ENCODE measurements at regions not wholly inside any gene's neighbourhood (a gene's known extent, or its start where the extent isn't known, plus 50 kb on each side); places are given as distances from the start of the nearest gene placed in this dataset.
"Not testable (repeated sequence)": the region's sequence is repeated elsewhere in the genome, so short reads cannot be mapped to it uniquely, and the experiment has no call there.

DNA sequence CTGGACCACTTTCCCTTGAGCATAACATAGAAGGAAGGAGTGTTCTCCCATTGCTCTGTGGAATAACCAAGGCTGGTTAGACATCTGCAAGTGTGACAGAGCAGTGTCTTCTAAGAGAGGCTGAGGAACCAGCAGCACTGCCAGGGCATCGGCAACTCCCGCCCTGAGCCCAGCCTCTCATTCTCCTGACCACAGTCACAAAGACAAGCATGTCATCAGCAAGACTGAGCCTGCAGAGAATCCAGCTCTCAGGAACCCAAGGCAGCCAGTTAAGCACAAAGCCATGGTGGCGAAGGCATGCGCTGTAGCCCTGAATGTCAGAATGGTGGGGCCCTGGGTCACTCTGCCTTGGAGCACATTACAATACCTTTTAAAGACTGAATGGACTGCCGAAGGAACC, 253.9 kb downstream of the AGTPBP1 start:
- DNase-seq (ENCODE audit: low read depth), result no peak

GRCh38 chr9:85484235-85484634, 257.5 kb downstream of the AGTPBP1 start:
- no peak for DNase-seq (ENCODE audit: low read depth)

- no peak for DNase-seq (ENCODE audit: low read depth)
Measured at GRCh38 chr9:85483208-85483607, 258.5 kb downstream of the AGTPBP1 start.

GRCh38 chr9:85479305-85479704, 262.4 kb downstream of the AGTPBP1 start:
- no peak for DNase-seq (ENCODE audit: low read depth)

DNA sequence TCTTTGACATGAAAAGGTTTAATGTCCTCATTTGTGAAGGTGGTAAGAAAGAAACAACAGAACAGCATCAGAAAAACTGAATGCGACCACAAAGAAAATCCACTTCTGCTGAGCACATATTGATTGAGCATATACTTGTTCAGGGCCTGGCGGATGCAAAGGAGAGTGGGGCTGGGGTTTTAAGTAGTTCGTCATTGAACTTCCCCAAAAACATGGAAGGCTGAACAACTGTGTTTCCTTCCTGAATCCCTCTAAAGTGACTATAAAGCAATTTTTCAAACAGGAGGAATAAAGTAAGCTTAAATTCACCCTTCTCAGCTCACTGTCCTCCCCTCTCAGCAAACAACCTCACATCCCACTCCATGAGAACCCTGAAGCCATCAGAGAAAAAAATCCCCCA, 262.9 kb downstream of the AGTPBP1 start:
- no peak for DNase-seq (ENCODE audit: low read depth)

- not testable (repeated sequence) for DNase-seq (ENCODE audit: low read depth)
Measured at GRCh38 chr9:85474896-85475295, 266.9 kb downstream of the AGTPBP1 start.

DNA sequence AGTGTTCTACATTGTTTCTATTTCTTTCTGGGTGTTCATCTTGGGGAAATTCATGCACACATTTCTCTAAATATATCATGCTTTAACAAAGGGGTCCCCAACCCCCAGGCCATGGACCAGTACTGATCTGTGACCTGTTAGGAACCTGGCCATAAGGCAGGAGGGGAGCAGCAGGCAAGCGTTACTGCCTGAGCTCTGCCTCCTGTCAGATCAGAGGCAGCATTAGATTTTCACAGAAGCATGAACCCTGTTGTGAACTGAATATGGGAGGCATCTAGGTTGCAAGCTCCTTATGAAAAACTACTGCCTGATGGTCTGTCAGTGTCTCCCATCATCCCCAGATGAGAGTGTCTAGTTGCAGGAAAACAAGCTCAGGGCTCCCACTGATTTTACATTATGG, 270.0 kb downstream of the AGTPBP1 start:
- no peak for DNase-seq (ENCODE audit: low read depth)

DNA sequence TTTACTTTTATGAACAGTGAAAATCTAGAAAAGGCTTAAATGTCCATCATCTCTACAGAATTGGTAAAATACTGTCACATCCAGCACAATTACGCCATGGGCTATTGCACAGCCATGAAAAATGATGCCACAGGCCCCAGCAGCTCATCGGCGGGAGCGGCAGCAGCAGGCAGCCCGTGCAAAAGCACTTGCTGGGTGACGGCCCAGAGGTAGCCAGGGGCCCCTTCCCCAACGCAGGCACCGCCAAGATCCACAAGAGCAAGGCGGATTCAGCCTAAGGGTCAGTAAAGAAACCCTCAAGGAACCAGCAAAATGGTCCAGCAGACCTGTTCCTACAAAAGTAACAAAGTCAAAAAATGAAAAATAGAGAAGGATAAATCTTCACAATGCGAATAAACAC, 272.7 kb downstream of the AGTPBP1 start:
- DNase-seq (ENCODE audit: low read depth), result no peak

GRCh38 chr9:85466834-85467233, 274.9 kb downstream of the AGTPBP1 start:
- DNase-seq (ENCODE audit: low read depth), result no peak

- DNase-seq (ENCODE audit: low read depth), result not testable (repeated sequence)
Measured at GRCh38 chr9:85458114-85458864, 283.5 kb downstream of the AGTPBP1 start.

DNA sequence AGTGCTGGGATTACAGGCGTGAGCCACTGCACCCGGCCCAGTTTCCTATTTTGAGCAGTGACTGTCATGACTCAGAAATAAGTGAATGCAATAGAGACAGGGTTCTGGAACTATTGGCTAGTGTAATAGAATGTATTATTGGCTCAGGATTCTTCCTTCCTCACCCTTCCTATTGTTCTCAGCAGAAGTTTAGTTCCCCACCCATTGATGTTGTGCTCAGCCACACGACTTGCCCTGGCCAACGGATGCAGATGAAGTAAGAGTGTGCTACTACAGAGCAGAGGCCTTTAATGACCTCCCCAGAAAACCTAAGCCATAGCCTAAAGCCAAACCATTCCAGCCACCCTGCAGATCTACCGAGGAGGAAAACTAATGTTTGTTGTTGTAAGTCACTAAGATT, 287.9 kb downstream of the AGTPBP1 start:
- no peak for DNase-seq (ENCODE audit: low read depth)

DNA sequence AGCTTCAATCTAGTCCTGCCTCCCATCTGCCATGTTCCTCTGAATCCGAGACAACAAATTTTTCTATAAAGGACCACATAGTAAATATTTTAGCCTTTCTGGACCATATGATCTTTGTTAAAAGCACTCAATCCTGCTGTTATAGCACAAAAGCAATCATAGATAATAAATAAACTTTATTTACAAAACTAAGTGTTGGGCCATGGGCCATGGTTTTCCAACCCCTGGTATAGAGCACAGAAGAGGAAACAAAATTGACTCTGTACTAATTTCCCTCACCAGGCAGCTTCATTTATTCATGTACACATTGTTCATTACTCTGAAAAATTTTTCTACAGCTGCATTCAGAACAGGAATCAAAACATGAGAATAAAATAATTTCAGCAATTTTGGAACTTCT, 288.9 kb downstream of the AGTPBP1 start:
- DNase-seq (ENCODE audit: low read depth), result no peak

DNA sequence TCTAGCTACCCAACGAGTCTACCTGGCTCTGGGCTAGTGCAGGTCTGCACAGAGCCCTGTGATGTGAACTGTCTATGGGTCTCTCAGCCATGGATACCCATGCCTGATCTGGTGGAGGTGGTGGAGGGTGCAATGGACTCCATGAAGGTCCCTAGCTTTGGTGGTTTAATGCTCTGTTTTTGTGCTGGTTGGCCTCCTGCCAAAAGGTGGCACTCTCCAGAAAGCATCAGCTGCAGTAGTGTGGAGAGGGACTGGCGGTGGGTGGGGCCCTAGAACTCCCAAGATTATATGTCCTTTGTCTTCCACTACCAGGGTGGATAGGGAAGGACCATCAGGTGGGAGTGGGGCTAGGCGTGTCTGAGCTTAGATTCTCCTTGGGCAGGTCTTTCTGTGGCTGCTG, 290.1 kb downstream of the AGTPBP1 start:
- DNase-seq (ENCODE audit: low read depth), result no peak

- no peak for DNase-seq (ENCODE audit: low read depth)
Measured at GRCh38 chr9:85445887-85446286, 295.9 kb downstream of the AGTPBP1 start.

DNA sequence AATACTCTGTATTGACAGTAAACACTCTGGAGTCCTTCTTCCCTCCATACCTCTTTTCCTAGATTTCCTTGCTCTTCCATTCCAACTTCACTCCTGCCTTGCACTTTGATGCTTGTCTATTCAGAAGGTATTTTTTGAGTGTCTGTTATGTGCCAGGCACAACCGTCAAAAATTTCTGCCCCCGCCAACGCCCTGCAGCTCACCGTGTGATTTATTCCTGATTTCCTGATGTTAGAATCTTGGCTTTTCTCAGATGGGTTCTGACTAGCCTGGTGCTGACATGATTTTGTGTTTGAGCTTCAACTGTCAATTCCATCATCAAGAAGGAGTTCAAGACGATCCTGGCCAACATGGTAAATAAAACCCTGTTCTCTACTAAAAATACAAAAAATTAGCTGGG, 297.5 kb downstream of the AGTPBP1 start:
- DNase-seq (ENCODE audit: low read depth), result no peak

DNA sequence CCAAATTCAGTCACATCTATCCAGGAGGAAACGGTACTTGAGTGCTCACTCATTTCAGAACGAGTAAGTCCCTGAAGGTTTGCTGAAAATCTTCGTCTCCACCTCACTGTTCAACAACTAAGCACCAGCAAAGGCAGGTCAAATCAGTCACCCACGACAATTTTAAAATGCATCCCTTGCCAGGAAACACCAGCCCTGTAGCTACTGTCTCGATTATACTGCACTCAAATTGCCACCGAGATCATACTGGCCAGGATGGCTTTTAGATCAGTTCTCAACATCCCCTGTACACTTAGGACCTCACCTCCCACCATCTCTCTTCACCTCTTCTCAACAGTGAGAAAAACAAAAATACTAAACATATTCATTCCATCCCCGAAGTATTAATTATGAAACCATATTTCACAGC, 298.6 kb downstream of the AGTPBP1 start:
- DNase-seq (ENCODE audit: low read depth), result no peak

DNA sequence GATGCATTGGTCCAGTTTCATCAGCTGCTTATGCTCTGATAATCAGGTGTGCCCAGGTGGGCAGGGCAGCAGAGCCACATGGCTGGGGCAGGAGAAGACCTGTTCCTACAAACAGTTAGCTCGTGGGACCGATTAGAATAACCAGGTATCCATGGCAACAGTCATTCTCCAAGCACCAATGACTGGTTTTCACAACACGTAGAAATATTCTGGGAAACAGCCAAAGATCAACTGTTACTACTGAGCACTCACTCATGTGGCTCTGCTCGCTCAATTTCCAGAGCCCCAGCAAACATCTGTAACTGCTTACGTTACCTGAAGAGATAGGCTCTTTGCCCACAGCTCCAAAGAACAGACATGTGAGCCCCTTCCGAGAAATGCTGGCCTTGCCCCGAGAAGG, 302.0 kb downstream of the AGTPBP1 start:
- DNase-seq (ENCODE audit: low read depth), result no peak

GRCh38 chr9:85433956-85434355, 307.8 kb downstream of the AGTPBP1 start:
- DNase-seq (ENCODE audit: low read depth), result not testable (repeated sequence)

DNA sequence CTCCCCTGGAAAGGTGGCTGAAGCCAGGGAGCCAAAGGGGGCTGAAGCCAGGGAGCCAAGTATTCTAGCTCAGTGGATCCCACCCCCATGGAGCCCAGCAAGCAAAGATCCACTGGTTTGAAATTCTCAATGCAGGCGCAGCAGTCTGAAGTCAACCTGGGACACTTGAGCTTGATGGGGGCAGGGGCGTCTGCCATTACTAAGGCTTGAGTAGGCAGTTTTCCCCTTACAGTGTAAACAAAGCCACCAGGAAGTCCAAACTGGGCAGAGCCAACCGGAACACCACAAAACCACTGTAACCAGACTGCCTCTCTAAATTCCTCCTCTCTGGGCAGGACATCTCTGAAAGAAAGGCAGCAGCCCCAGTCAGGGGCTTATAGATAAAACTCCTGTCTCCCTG, 308.2 kb downstream of the AGTPBP1 start:
- not testable (repeated sequence) for DNase-seq (ENCODE audit: low read depth)

GRCh38 chr9:85433046-85433445, 308.7 kb downstream of the AGTPBP1 start:
- no peak for DNase-seq (ENCODE audit: low read depth)

DNA sequence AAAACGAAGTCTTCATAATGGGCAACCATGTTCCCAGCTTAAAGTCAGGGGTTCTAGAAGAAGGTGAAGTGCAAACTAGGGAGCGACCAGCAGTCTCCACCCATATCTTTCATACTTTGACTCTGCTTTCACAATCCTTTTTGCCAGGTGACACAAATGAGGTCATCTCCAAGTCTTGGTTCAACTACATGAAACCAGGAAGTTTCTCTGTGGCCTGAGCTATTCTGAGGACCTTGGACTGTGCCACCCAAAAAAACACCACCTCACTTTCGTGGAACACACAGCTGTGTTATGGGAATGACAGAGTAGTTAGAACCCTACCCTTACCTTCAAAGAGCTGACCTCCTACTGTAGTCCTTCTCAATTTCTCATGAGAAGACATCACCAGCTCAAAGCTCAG, 309.2 kb downstream of the AGTPBP1 start:
- DNase-seq (ENCODE audit: low read depth), result no peak

GRCh38 chr9:85431339-85432102, 310.2 kb downstream of the AGTPBP1 start:
- DNase-seq (ENCODE audit: low read depth), result no peak

GRCh38 chr9:85430659-85431338, 311.0 kb downstream of the AGTPBP1 start:
- no peak for DNase-seq (ENCODE audit: low read depth)
